Erythroblast (primary cell): ENCODE measurements at regions not wholly inside any gene's neighbourhood (a gene's known extent, or its start where the extent isn't known, plus 50 kb on each side); places are given as distances from the start of the nearest gene placed in this dataset.

Experiments
- GATA1 ChIP-seq: IDR thresholded peaks from 2 replicates; pipeline ENCODE4 v1.6.1; 2011; ENCODE audit warnings: low read depth, mild to moderate bottlenecking, control low read depth, low read length, moderate library complexity
- POLR2A ChIP-seq: IDR thresholded peaks from 2 replicates; pipeline ENCODE4 v1.6.1; 2011; ENCODE audit warnings: mild to moderate bottlenecking, low read length

DNA sequence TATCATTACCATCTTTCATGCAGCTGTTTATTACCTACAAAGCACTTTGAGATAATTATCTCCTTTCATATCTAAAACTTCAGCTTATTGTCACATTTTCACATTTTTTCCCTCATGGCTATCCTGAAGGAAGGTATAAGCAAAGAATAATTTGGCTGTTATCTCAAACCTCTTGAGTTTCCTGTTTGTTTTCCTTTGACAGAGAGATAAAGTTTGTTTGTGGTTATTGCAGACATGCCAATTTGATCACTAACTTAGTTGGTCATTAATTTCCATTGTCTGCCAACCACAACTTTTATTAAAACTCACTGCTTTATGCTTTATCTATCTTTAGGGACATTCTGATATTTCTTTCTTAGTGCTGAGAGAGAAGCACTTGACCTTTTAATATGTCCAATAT, 89.8 kb upstream of the SPANXB1 start:
- TF ChIP-seq POLR2A: no peak
- no peak for TF ChIP-seq GATA1
